IPS DF 6.9 (cell line): ENCODE measurements at regions not wholly inside any gene's neighbourhood (a gene's known extent, or its start where the extent isn't known, plus 50 kb on each side); places are given as distances from the start of the nearest gene placed in this dataset.
"Not testable (repeated sequence)": the region's sequence is repeated elsewhere in the genome, so short reads cannot be mapped to it uniquely, and the experiment has no call there.

Experiments
- DNase-seq: peaks from one replicate; pipeline ENCODE4 v3.0.0-alpha.2; 2013; ENCODE audit warnings: low read depth, low spot score
- H3K27ac ChIP-seq: one replicate; pipeline ENCODE4 v1.5.1; 2013; ENCODE audit warnings: low read length, control low read depth
- H3K27me3 ChIP-seq: 2 replicates; pipeline ENCODE4 v1.6.1; 2013; ENCODE audit warnings: mild to moderate bottlenecking, low read length; ENCODE audit not compliant: control insufficient read depth, insufficient read depth
- H3K36me3 ChIP-seq: 2 replicates; pipeline ENCODE4 v1.6.1; 2013; ENCODE audit warnings: low read length; ENCODE audit not compliant: control insufficient read depth, insufficient read depth
- H3K4me1 ChIP-seq: 2 replicates; pipeline ENCODE4 v1.6.1; 2013; ENCODE audit warnings: low read length; ENCODE audit not compliant: control insufficient read depth, insufficient read depth
- H3K4me3 ChIP-seq: 2 replicates; pipeline ENCODE4 v1.5.1; 2013; ENCODE audit warnings: mild to moderate bottlenecking, low read length
- H3K9me3 ChIP-seq: 2 replicates; pipeline ENCODE4 v1.6.1; 2013; ENCODE audit warnings: low read length, inconsistent platforms; ENCODE audit not compliant: control insufficient read depth, insufficient read depth
- WGBS: extraction: QIAGEN DNeasy Blood & Tissue Kit; methylation state at CpG from one replicate; pipeline ENCODE4 v1.1.7; 2013; ENCODE audit warnings: mixed read lengths, missing lambda C conversion rate; ENCODE audit not compliant: insufficient read length, insufficient coverage; 5-methylcytosine and 5-hydroxymethylcytosine counted together

DNA sequence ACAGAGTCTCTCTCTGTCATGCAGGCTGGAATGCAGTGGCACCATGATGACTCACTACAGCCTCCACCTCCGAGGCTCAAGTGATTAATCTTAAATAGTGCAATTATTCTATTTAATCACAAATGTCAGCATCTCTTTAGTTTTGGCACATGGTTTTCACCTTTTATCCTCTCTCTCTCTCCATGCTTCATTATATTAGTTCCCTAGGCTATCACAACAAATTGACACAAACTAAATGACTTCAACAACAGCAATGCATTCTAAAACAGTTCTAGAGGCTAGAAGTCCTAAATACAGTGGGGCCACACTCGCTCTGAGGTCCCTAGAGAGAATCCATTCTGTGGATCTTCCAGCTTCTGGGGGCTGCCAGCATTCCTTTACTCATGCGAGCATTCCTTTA is 178.2 kb upstream of the ZNG1F start:
- H3K4me1 ChIP-seq, H3K27me3 ChIP-seq, H3K4me3 ChIP-seq, H3K36me3 ChIP-seq, DNase-seq, H3K27ac ChIP-seq, H3K9me3 ChIP-seq: not testable (repeated sequence)
- no CpG with 5 or more reads among the region's 3 CpGs for WGBS

DNA sequence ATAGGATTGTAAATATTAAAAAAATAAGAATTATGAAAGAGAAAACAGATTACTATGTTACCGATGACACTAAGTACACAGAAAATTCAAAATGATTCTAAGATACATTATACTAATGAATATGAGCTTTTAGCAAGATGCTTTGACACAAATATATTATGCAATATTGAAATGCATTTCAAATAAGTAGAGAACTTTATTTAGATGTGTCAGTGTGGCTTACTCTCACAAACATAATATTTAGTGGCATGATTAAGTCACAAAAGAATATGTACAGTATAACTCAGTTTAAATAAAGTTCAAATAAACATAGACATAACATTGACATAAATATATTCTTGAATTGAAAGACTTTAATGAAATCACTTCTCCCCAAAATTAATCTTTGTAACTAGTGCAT is 172.7 kb upstream of the ZNG1F start:
- no CpG with 5 or more reads among the region's 1 CpG for WGBS
- not testable (repeated sequence) for H3K27ac ChIP-seq, H3K4me3 ChIP-seq, DNase-seq, H3K4me1 ChIP-seq, H3K36me3 ChIP-seq, H3K9me3 ChIP-seq, H3K27me3 ChIP-seq

DNA sequence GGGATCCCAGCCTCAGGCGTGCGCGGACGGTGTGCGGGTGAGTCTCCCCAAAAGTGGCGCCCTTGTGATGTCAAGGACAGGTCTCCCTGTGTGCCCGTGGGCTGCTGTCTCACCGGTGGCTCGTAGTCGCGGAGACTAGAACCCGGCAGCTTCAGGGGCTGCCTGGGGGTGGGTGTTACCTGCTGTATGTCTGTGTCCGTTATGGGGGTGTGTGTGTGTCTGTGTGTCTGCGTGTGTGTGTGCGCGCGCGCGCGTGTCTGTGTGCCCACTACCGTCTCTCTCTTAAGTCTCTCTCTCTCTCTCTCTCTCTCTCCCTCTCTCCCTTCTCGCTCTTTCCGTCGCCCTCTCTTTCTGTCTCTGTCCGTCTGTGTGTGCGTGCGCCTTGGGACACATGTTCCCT is 170.0 kb upstream of the ZNG1F start:
- not testable (repeated sequence) for H3K27ac ChIP-seq, H3K36me3 ChIP-seq, H3K9me3 ChIP-seq, H3K4me1 ChIP-seq, DNase-seq, H3K27me3 ChIP-seq, H3K4me3 ChIP-seq
- WGBS, result no CpG with 5 or more reads among the region's 27 CpGs

DNA sequence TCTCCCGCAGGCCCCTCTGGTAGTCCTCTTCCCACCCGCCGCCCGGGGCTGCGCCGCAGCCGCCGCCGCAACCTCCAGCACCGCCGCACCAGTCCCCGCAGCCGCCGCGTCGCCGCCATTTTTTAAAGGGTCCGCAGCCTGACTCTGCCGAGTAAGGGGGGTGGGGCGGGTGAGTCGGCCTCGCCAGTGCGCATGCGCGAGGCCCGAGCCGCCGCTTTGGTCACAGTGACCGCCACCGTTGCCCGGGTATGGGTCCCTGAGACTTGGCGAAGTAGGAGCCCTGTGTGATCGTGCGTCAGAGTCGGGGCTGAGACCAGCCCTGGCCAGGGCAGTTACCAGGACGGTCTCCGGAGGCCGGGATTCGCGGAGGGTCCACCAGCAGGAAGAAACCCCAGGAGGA is 169.6 kb upstream of the ZNG1F start:
- DNase-seq, H3K4me1 ChIP-seq, H3K9me3 ChIP-seq, H3K4me3 ChIP-seq, H3K36me3 ChIP-seq, H3K27me3 ChIP-seq, H3K27ac ChIP-seq: not testable (repeated sequence)
- no CpG with 5 or more reads among the region's 40 CpGs for WGBS

DNA sequence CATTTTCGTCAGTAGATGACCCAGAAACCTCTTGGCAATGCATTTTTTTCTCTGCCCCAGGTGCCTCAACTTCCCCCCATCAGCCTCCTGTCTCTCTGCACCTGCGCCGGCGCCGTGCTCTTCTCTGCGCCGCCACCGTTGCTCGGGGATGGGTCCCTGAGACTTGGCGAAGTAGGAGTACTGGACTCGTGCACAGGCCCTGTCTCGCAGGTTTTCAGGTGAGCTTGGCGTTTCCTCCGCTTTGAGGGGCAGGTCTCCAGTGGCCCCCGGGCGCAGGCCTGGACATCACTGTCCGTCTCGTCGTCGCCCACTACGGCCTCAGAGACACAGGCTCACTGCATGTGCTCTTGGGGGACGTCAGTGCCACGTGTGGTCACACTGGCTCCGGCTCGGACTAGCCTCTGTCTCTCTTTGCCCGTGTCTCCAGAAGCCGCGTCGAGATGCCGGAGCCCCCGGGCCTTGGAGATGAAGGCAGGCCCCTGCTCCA is 168.8 kb upstream of the ZNG1F start:
- H3K9me3 ChIP-seq, H3K4me1 ChIP-seq, H3K27me3 ChIP-seq, H3K36me3 ChIP-seq, H3K4me3 ChIP-seq, DNase-seq, H3K27ac ChIP-seq: not testable (repeated sequence)
- WGBS, result no CpG with 5 or more reads among the region's 31 CpGs

DNA sequence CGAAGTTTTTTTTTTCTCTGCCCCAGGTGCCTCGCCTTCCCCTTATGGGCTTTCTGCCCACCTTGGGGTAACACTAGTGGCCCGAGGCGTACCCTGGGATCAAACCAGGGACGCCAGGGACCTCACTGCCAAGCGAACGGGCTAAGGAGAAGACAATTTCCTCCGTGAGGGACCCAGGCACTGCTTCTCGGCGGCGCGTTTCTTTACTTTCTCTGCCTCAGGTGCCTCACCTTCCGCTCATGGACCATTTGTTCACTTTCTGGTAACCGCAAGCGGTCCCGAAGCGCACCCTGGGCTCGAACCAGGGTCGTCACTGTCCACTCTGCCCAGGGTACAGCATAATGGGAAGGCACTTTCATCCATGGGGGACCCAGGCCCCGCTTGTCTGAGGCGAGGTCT is 168.2 kb upstream of the ZNG1F start:
- not testable (repeated sequence) for H3K27me3 ChIP-seq, H3K4me1 ChIP-seq, H3K27ac ChIP-seq, H3K36me3 ChIP-seq, H3K9me3 ChIP-seq, H3K4me3 ChIP-seq, DNase-seq
- WGBS, result no CpG with 5 or more reads among the region's 21 CpGs

DNA sequence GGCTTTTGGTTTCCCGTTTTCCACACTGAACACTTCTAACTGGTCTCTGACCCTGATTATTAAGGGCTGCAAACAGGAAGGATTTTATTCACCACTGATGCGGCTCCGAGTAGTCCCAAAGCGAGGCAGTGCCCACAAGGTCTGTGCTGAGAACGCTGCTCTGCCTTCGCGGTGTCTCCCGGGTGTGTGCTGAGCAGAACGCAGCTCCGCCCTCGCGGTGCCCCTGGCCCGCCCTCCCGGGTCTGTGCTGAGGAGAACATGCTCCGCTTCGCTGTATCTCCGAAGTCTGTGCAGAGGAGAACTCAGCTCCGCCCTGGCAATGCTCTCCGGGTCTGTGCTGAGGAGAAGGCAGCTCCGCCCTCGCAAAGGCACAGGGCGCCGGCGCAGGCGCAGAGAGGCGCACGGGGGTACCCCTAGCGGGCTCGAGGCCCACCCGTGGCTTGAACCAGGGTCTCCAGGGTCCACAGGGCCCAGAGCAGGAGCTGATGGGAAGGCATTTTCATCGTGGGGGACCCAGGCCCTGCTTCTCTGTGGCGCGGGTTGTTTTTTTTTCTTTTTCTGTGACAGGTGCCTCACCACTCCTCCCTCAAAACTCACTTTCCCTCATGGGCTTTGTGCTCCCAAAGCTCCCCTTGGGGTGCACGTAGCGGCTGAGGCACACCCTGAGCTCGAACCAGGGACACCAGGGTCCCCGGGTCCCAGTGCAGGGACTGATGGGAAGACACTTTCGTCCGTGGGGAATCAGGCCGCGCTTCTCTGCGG is 167.7 kb upstream of the ZNG1F start:
- H3K36me3 ChIP-seq, H3K27ac ChIP-seq, H3K9me3 ChIP-seq, H3K4me1 ChIP-seq, H3K27me3 ChIP-seq, DNase-seq, H3K4me3 ChIP-seq: not testable (repeated sequence)
- WGBS, result no CpG with 5 or more reads among the region's 42 CpGs

DNA sequence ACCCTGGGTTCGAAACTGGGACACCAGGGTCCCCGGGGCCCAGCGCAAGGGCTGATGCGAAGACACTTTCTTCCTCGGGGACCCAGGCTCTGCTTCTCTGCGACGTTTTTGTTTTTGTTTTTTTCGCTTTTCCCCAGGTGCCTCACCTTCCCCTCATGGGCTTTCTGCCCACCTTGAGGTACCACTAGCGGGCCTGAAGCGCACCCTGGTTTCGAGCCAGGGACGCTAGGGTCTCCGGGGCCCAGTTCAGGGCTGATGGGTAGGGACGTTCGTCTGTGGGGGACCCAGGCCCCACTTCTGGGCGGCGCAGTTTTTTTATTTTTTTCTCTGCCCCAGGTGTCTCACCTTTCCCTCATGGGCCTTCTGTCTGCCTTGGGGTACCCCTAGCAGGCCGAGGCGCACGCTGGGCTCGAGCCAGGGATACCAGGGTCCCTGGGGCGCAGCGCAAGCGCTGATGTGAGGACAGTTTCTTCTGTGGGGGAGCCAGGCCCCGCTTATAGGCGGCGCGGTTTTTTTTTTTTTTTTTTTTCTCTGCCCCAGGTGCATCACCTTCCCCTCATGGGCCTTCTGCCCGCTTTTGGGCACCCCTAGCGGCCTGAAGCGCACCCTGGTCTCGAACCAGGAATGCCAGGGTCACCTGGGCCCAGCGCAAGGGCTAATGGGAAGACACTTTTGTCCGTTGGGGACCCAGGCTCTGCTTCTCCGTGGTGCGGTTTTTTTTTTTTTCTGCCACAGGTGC is 166.8 kb upstream of the ZNG1F start:
- not testable (repeated sequence) for H3K36me3 ChIP-seq, H3K27me3 ChIP-seq, H3K4me3 ChIP-seq, H3K9me3 ChIP-seq, H3K27ac ChIP-seq, DNase-seq, H3K4me1 ChIP-seq
- no CpG with 5 or more reads among the region's 36 CpGs for WGBS

DNA sequence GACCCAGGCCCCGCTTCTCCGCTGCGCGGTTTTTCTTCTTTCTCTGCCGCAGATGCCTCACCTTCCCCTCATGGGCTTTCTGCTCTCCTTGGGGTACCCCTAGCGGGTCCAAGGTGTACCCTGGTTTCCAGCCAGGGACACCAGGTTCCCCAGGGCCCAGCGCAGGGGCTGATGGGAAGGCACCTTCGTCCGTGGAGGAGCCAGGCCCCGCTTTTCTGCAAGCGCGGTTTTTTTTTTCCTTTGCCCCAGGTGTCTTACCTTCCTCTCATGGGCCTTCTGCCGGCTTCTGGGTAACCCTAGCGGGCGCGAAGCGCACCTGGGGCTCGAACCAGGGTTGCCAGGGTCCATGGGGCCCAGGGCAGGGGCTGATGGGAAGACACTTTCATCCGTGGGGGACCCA is 165.9 kb upstream of the ZNG1F start:
- WGBS, result no CpG with 5 or more reads among the region's 19 CpGs
- not testable (repeated sequence) for H3K4me3 ChIP-seq, H3K27me3 ChIP-seq, H3K4me1 ChIP-seq, H3K9me3 ChIP-seq, H3K36me3 ChIP-seq, DNase-seq, H3K27ac ChIP-seq

DNA sequence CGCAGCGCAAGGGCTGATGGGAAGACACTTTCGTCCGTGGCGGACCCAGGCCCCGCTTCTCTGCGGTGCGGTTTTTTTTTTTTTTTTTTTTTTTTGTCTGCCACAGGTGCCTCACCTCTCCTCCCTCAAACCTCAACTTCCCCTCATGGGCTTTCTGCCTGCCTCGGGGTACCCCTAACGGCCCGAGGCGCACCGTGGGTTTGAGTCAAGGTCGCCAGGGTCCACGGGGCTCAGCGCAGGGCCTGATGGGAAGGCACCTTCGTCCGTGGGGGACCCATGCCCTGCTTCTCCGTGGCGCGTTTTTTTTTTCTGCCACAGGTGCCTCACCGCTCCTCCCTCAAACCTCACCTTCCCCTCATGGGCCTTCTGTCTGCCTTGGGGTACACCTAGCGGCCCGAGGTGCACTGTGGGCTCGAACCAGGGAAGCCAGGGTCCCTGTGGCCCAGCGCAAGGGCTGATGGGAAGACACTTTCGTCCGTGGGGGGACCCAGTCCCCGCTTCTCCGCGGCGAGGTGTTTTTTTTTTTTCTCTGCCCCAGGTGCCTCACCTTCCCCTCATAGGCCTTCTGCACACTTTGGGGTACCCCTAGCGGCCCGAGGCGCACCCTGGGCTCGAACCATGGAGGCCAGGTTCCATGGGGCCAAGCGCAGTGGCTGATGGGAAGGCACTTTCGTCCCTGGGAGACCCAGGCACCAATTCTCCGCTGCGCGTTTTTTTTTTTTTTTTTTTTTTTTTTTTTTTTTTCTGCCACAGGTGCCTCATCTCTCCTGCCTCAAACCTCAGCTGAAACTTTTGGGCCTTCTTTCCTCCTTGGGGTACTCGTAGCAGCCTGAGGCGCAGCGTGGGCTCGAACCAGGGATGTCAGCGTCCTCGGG is 165.2 kb upstream of the ZNG1F start:
- H3K36me3 ChIP-seq, DNase-seq, H3K27ac ChIP-seq: not testable (repeated sequence)

More for the DNA sequence above, 165.2 kb upstream of the ZNG1F start:
- H3K4me1 ChIP-seq, H3K27me3 ChIP-seq, H3K4me3 ChIP-seq, H3K9me3 ChIP-seq: not testable (repeated sequence)
- WGBS, result no CpG with 5 or more reads among the region's 47 CpGs
